IMR-90 (cell line): ENCODE measurements at regions not wholly inside any gene's neighbourhood (a gene's known extent, or its start where the extent isn't known, plus 50 kb on each side); places are given as distances from the start of the nearest gene placed in this dataset.

Source experiments
- ATAC-seq: fragments of 200-7000 bp; cut with Tn5 transposase; 2 replicates; pipeline ENCODE4 v1.9.1; 2020; ENCODE audit warnings: low read depth, mild to moderate bottlenecking, moderate library complexity
- BruUV-seq: library from RNA; stranded (reverse); fragments of 400-500 nt; replicated peaks from 2 replicates; lab custom pipeline; 2021; lab: Mats Ljungman, UMichigan
- CTCF ChIA-PET: fragments of 300-600 bp; formaldehyde crosslinking; extraction: SDS; loops from one replicate; lab custom pipeline; 2021; ENCODE audit warnings: antibody characterized with exemption; lab: Yijun Ruan, JAX
- POLR2A ChIA-PET: fragments of 300-600 bp; sonication (Branson Sonifier 250); formaldehyde crosslinking; loops from one replicate; lab custom pipeline; 2022; ENCODE audit warnings: antibody characterized with exemption; ENCODE audit not compliant: unreplicated experiment; lab: Charles Lee
- DNase-seq: peaks from one replicate; pipeline ENCODE4 v3.0.0; 2013
- H2AFZ ChIP-seq: replicated peaks from 2 replicates; pipeline ENCODE3; 2013; ENCODE audit warnings: low read length, mild to moderate bottlenecking; ENCODE audit not compliant: poor library complexity
- H2AK5ac ChIP-seq: 2 replicates; pipeline ENCODE4 v1.6.1; 2013; ENCODE audit warnings: low read depth, low read length, inconsistent platforms
- H2AK9ac ChIP-seq: replicated peaks from 2 replicates; pipeline ENCODE3; 2013; ENCODE audit warnings: mild to moderate bottlenecking, low read depth, low read length, moderate library complexity; ENCODE audit not compliant: poor library complexity
- H2BK120ac ChIP-seq: 2 replicates; pipeline ENCODE4 v1.6.1; 2013; ENCODE audit warnings: low read depth, low read length, inconsistent platforms
- H2BK15ac ChIP-seq: 3 replicates; pipeline ENCODE4 v1.6.1; 2013; ENCODE audit warnings: low read depth, low read length, inconsistent platforms
- H2BK20ac ChIP-seq: 2 replicates; pipeline ENCODE4 v1.6.1; 2013; ENCODE audit warnings: low read depth, mild to moderate bottlenecking, inconsistent platforms, low read length, moderate library complexity
- H2BK5ac ChIP-seq: 2 replicates; pipeline ENCODE4 v1.6.1; 2013; ENCODE audit warnings: mild to moderate bottlenecking, low read depth, low read length, inconsistent platforms; ENCODE audit not compliant: poor library complexity, severe bottlenecking
- H3K14ac ChIP-seq: replicated peaks from 2 replicates; pipeline ENCODE4 v1.6.1; 2013; ENCODE audit warnings: low read depth, low read length, inconsistent platforms
- H3K18ac ChIP-seq: 2 replicates; pipeline ENCODE4 v1.6.1; 2013; ENCODE audit warnings: low read depth, low read length, control low read depth
- H3K23ac ChIP-seq: 2 replicates; pipeline ENCODE4 v1.6.1; 2013; ENCODE audit warnings: low read depth, low read length, inconsistent platforms
- H3K27ac ChIP-seq: 2 replicates; pipeline ENCODE4 v1.5.1; 2013; ENCODE audit warnings: mild to moderate bottlenecking, control low read depth, low read length; ENCODE audit not compliant: insufficient read depth
- H3K27me3 ChIP-seq: 2 replicates; pipeline ENCODE4 v1.6.1; 2013; ENCODE audit warnings: low read length; ENCODE audit not compliant: control insufficient read depth, insufficient read depth
- H3K36me3 ChIP-seq: 2 replicates; pipeline ENCODE4 v1.6.1; 2013; ENCODE audit warnings: low read length, mixed read lengths; ENCODE audit not compliant: control insufficient read depth, insufficient read depth
- H3K4ac ChIP-seq: 2 replicates; pipeline ENCODE4 v1.6.1; 2013; ENCODE audit warnings: low read depth, low read length, inconsistent platforms
- H3K4me1 ChIP-seq: 2 replicates; pipeline ENCODE4 v1.6.1; 2013; ENCODE audit warnings: low read length, mixed read lengths; ENCODE audit not compliant: control insufficient read depth, insufficient read depth
- H3K4me2 ChIP-seq: 2 replicates; pipeline ENCODE4 v1.6.1; 2013; ENCODE audit warnings: low read depth, mild to moderate bottlenecking, control low read depth, low read length, moderate library complexity
- H3K4me3 ChIP-seq: 2 replicates; pipeline ENCODE4 v1.5.1; 2013; ENCODE audit warnings: low read depth, mild to moderate bottlenecking, control low read depth, low read length, moderate library complexity; ENCODE audit not compliant: insufficient read depth
- H3K56ac ChIP-seq: 2 replicates; pipeline ENCODE4 v1.6.1; 2013; ENCODE audit warnings: low read length, inconsistent platforms; ENCODE audit not compliant: insufficient read depth; ENCODE audit errors: extremely low read depth
- H3K79me1 ChIP-seq, 2 experiments: 2 replicates each; pipeline ENCODE4 v1.6.1; 2013; ENCODE audit warnings: low read length in 2 of 2, inconsistent platforms in 1 of 2, low read depth in 1 of 2
- H3K9ac ChIP-seq: 2 replicates; pipeline ENCODE4 v1.6.1; 2013; ENCODE audit warnings: low read depth, low read length, control low read depth
- H3K9me1 ChIP-seq: 2 replicates; pipeline ENCODE4 v1.6.1; 2013; ENCODE audit warnings: low read length, inconsistent platforms; ENCODE audit not compliant: insufficient read depth
- H3K9me3 ChIP-seq: 2 replicates; pipeline ENCODE4 v1.6.1; 2013; ENCODE audit warnings: low read length; ENCODE audit not compliant: control insufficient read depth, insufficient read depth
- H4K20me1 ChIP-seq: 2 replicates; pipeline ENCODE4 v1.6.1; 2013; ENCODE audit warnings: low read length, inconsistent platforms; ENCODE audit not compliant: insufficient read depth
- H4K5ac ChIP-seq: 2 replicates; pipeline ENCODE4 v1.6.1; 2013; ENCODE audit warnings: mild to moderate bottlenecking, low read depth, low read length, control low read depth
- H4K8ac ChIP-seq, 2 experiments: 2 replicates each; pipeline ENCODE4 v1.6.1; 2013; ENCODE audit warnings: low read depth in 2 of 2, low read length in 2 of 2, control low read depth in 1 of 2, inconsistent platforms in 1 of 2
- H4K91ac ChIP-seq: 2 replicates; pipeline ENCODE4 v1.6.1; 2013; ENCODE audit warnings: low read depth, low read length, inconsistent platforms; ENCODE audit not compliant: insufficient read depth
- BHLHE40 ChIP-seq: fragments of 150-350 bp; IDR thresholded peaks from 2 replicates; pipeline ENCODE4 v1.6.1; 2016; ENCODE audit warnings: mild to moderate bottlenecking, low read depth, low read length
- CEBPB ChIP-seq: IDR thresholded peaks from 2 replicates; pipeline ENCODE4 v1.6.1; 2012; ENCODE audit warnings: low read depth, low read length, improper control_type of control experiment
- CHD1 ChIP-seq: IDR thresholded peaks from 2 replicates; pipeline ENCODE4 v1.6.1; 2012; ENCODE audit warnings: low read depth, low read length, improper control_type of control experiment
- CTCF ChIP-seq: conservative IDR thresholded peaks from 2 replicates; pipeline ENCODE4 v1.5.1; 2012; ENCODE audit warnings: mild to moderate bottlenecking, low read depth, low read length, improper control_type of control experiment
- ELK1 ChIP-seq: fragments of 150-350 bp; IDR thresholded peaks from 2 replicates; pipeline ENCODE4 v1.6.1; 2016; ENCODE audit warnings: low read depth, mild to moderate bottlenecking, low read length, moderate library complexity, borderline replicate concordance
- FOS ChIP-seq: fragments of 150-350 bp; IDR thresholded peaks from 2 replicates; pipeline ENCODE4 v1.6.1; 2016; ENCODE audit warnings: low read depth, low read length
- MAFK ChIP-seq: IDR thresholded peaks from 2 replicates; pipeline ENCODE4 v1.6.1; 2012; ENCODE audit warnings: low read depth, low read length, improper control_type of control experiment
- MAZ ChIP-seq: IDR thresholded peaks from 2 replicates; pipeline ENCODE4 v1.6.1; 2012; ENCODE audit warnings: low read depth, mild to moderate bottlenecking, low read length, improper control_type of control experiment, moderate library complexity, borderline replicate concordance
- MXI1 ChIP-seq: IDR thresholded peaks from 2 replicates; pipeline ENCODE4 v1.6.1; 2012; ENCODE audit warnings: low read depth, mild to moderate bottlenecking, low read length, moderate library complexity, borderline replicate concordance
- NFE2L2 ChIP-seq: fragments of 150-350 bp; IDR thresholded peaks from 2 replicates; pipeline ENCODE4 v1.6.1; 2016; ENCODE audit warnings: low read depth, mild to moderate bottlenecking, low read length
- POLR2A ChIP-seq: IDR thresholded peaks from 2 replicates; pipeline ENCODE4 v1.6.1; 2012; ENCODE audit warnings: mild to moderate bottlenecking, low read depth, low read length
- RAD21 ChIP-seq: IDR thresholded peaks from 2 replicates; pipeline ENCODE4 v1.6.1; 2012; ENCODE audit warnings: low read length, improper control_type of control experiment
- RCOR1 ChIP-seq: IDR thresholded peaks from 2 replicates; pipeline ENCODE4 v1.6.1; 2012; ENCODE audit warnings: mild to moderate bottlenecking, low read length, improper control_type of control experiment; ENCODE audit not compliant: insufficient replicate concordance
- RFX5 ChIP-seq: IDR thresholded peaks from 2 replicates; pipeline ENCODE4 v1.8.0; 2012; ENCODE audit warnings: low read depth, mild to moderate bottlenecking, low read length, moderate library complexity
- SMC3 ChIP-seq: fragments of 150-350 bp; IDR thresholded peaks from 2 replicates; pipeline ENCODE4 v1.6.1; 2016; ENCODE audit warnings: low read depth, mild to moderate bottlenecking, antibody characterized with exemption, low read length, moderate library complexity
- USF2 ChIP-seq: fragments of 150-350 bp; IDR thresholded peaks from 2 replicates; pipeline ENCODE4 v1.6.1; 2017; ENCODE audit warnings: mild to moderate bottlenecking, antibody characterized with exemption, low read length, low read depth
- WGBS, 2 experiments: methylation state at CpG; one replicate each; pipeline versions ENCODE4 v1.1.5 to v1.1.7; 2013; ENCODE audit warnings: missing lambda C conversion rate in 2 of 2; ENCODE audit not compliant: insufficient read length in 1 of 2; ENCODE audit errors: extremely low coverage in 2 of 2; 5-methylcytosine and 5-hydroxymethylcytosine counted together
- dilution Hi-C: fragments of 300-500 bp; cut with HindIII; formaldehyde crosslinking; loops from one replicate; pipeline ENCODE4 v1.14.3; 2018; ENCODE audit warnings: low sequenced_read_pairs; ENCODE audit not compliant: unreplicated experiment
- in situ Hi-C: fragments of 300-500 bp; cut with MboI; formaldehyde crosslinking; loops from 3 replicates; pipeline ENCODE4 v1.14.3; 2019; ENCODE audit warnings: low sequenced_read_pairs, inconsistent platforms, mixed read lengths
- intact Hi-C: fragments of 100-400 bp; cut with micrococcal nuclease; formaldehyde crosslinking; loops from 2 replicates; pipeline ENCODE4 v1.10.0; 2022

- DNase-seq = no peak
- H3K36me3 ChIP-seq = no peaks in the 10 kb centered on the region
- BruUV-seq = no TSS peak
- H3K4me3 ChIP-seq = no peak overlapping the region
- no peak overlapping the region for H2BK15ac ChIP-seq
- H3K4ac ChIP-seq = no peak overlapping the region
- H4K20me1 ChIP-seq = no peaks in the 10 kb centered on the region
- dilution Hi-C loops (no loop called here), in situ Hi-C loops (loop anchor here (25.0 kb wide), 1 partner anchor 1414 kb away; no protein-coding TSS in a partner anchor), intact Hi-C loops (no loop called here)
- ATAC-seq = no peak
- no peaks in the 10 kb centered on the region for H3K9me1 ChIP-seq
- H3K9me3 ChIP-seq = no peaks in the 10 kb centered on the region
- no peak overlapping the region for H2BK5ac ChIP-seq
- H3K14ac ChIP-seq = no peak overlapping the region
- CTCF ChIA-PET = no interaction called here
- 0% methylated on average over 1 of the region's 3 CpGs; no CpG with 5 or more reads in 1 of the 2 experiments for WGBS, 2 experiments
- POLR2A ChIA-PET = no interaction called here
- TF ChIP-seq CHD1 (no peak), RCOR1 (no peak), NFE2L2 (no peak), ELK1 (no peak), MXI1 (no peak), FOS (no peak), RAD21 (no peak), SMC3 (no peak), MAZ (no peak), USF2 (no peak), BHLHE40 (no peak), CEBPB (no peak), MAFK (no peak), CTCF (no peak), RFX5 (no peak), POLR2A (no peak)
- H3K23ac ChIP-seq = no peak overlapping the region
- H2BK120ac ChIP-seq = no peak overlapping the region
- H3K18ac ChIP-seq = no peak overlapping the region
- H3K27ac ChIP-seq = no peak overlapping the region
- no peak overlapping the region for H4K5ac ChIP-seq
- H3K27me3 ChIP-seq = no peaks in the 10 kb centered on the region
- H2AFZ ChIP-seq = no peak overlapping the region
- no peak overlapping the region for H3K56ac ChIP-seq
- H2BK20ac ChIP-seq = no peak overlapping the region
- no peak overlapping the region for H3K9ac ChIP-seq
- no peaks in the 10 kb centered on the region for H3K4me1 ChIP-seq
- H3K79me1 ChIP-seq = no peaks in the 10 kb centered on the region
- H4K8ac ChIP-seq = no peak overlapping the region
- H2AK5ac ChIP-seq = no peak overlapping the region
- H2AK9ac ChIP-seq = no peak overlapping the region
- H3K4me2 ChIP-seq = no peak overlapping the region
- no peak overlapping the region for H4K91ac ChIP-seq
Measured at GRCh38 chr5:115050866-115051265, 118.8 kb downstream of the TRIM36 start.
